ENCODE measurements at regions not wholly inside any gene's neighbourhood (a gene's known extent, or its start where the extent isn't known, plus 50 kb on each side); places are given as distances from the start of the nearest gene placed in this dataset.

DNA sequence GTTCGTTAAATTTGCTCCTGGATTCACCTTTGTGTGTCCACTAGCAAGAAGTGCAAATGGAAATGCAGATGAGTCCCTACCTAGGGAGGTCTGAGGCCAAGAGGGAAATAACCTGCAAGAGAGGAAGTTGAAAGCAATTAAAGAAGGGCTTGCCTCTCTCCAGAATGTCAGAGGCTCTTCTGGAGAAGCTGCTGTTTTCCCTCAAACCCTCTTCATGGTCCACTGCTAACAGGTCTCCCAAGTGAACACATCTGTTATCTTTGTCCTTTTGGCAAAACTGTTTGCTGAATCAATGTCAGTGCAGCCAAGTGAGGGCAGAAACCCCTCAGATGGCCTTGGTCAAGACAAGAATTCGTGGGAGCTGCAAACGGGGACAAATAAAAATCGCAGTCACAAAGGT lies 177.3 kb upstream of the PLXNA2 start:
- TF ChIP-seq CTCF (IDR thresholded peaks at IDR 0.05; ENCODE audit: low read length) (no peak), EZH2 (optimal IDR thresholded peaks at IDR 0.05; ENCODE audit: low read depth, low read length) (no peak), EZH2phosphoT487 (IDR thresholded peaks at IDR 0.05; ENCODE audit: low read length) (no peak)

Data from MM.1S (cell line).